Osteoblast (primary cell): ENCODE measurements at regions not wholly inside any gene's neighbourhood (a gene's known extent, or its start where the extent isn't known, plus 50 kb on each side); places are given as distances from the start of the nearest gene placed in this dataset.

Experiments used
- DNase-seq: peaks from one replicate; pipeline ENCODE4 v3.0.0; 2011; ENCODE audit warnings: low spot score, mixed read lengths; ENCODE audit not compliant: insufficient read length; ENCODE audit errors: missing footprints
- H2AFZ ChIP-seq: 2 replicates; pipeline ENCODE4 v1.6.0; 2011; ENCODE audit warnings: mild to moderate bottlenecking, low read length
- H3K27ac ChIP-seq: 2 replicates; pipeline ENCODE4 v1.5.1; 2011; ENCODE audit warnings: mild to moderate bottlenecking, low read depth, low read length, moderate library complexity
- H3K27me3 ChIP-seq: 2 replicates; pipeline ENCODE4 v1.6.0; 2012; ENCODE audit warnings: mild to moderate bottlenecking, control low read depth, inconsistent platforms, low read length, moderate library complexity; ENCODE audit not compliant: insufficient read depth
- H3K36me3 ChIP-seq: 2 replicates; pipeline ENCODE4 v1.5.1; 2011; ENCODE audit warnings: mild to moderate bottlenecking, low read length, control low read depth, moderate library complexity; ENCODE audit not compliant: insufficient read depth
- H3K4me1 ChIP-seq: 2 replicates; pipeline ENCODE4 v1.5.1; 2011; ENCODE audit warnings: mild to moderate bottlenecking, low read length, control low read depth, moderate library complexity; ENCODE audit not compliant: insufficient read depth
- H3K4me2 ChIP-seq: 2 replicates; pipeline ENCODE4 v1.6.0; 2011; ENCODE audit warnings: mild to moderate bottlenecking, low read length; ENCODE audit not compliant: insufficient read depth
- H3K4me3 ChIP-seq: fragments of 200-600 bp; sonication (generic); 3 replicates; pipeline ENCODE4 v1.5.1; 2012; ENCODE audit warnings: mild to moderate bottlenecking, low read length, inconsistent platforms; ENCODE audit not compliant: insufficient read depth
- H3K79me2 ChIP-seq: 2 replicates; pipeline ENCODE4 v1.6.0; 2012; ENCODE audit warnings: mild to moderate bottlenecking, low read length, control low read depth, inconsistent platforms; ENCODE audit not compliant: insufficient read depth
- H3K9me3 ChIP-seq: 2 replicates; pipeline ENCODE4 v1.5.1; 2011; ENCODE audit warnings: low read depth, low read length, control low read depth
- H4K20me1 ChIP-seq: 2 replicates; pipeline ENCODE4 v1.6.0; 2012; ENCODE audit warnings: mild to moderate bottlenecking, low read length, control low read depth; ENCODE audit not compliant: insufficient read depth
- CTCF ChIP-seq: IDR thresholded peaks from 2 replicates; pipeline ENCODE4 v1.5.1; 2011; ENCODE audit warnings: mild to moderate bottlenecking, low read depth, low read length, moderate library complexity; ENCODE audit errors: extremely low read depth

DNA sequence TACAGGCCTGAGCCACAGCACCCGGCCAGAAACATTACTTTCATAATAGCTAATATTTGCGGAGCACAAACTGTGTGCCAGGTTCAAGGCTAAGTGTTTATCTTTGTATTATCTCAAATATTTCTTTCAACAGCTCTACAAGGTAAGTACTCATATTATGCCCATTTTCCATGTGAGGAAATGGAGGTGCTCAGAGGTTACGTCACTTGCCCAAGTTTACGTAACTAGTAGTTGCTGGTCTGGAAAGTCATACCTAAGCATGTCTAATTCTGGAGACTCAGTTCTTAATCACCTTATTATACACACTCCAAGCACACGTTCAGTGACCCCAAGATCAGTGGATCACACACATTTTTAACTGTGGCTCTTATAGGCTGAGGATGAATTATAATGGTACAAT lies 177.5 kb downstream of the OXSM start:
- no peak overlapping the region for H3K27ac ChIP-seq
- H3K79me2 ChIP-seq, result no peaks in the 10 kb centered on the region
- no peaks in the 10 kb centered on the region for H4K20me1 ChIP-seq
- no peak for DNase-seq
- no peak overlapping the region for H3K4me3 ChIP-seq
- TF ChIP-seq CTCF, result no peak
- H3K4me2 ChIP-seq, result no peak overlapping the region
- no peaks in the 10 kb centered on the region for H3K4me1 ChIP-seq
- no peaks in the 10 kb centered on the region for H3K27me3 ChIP-seq
- no peaks in the 10 kb centered on the region for H3K9me3 ChIP-seq
- H2AFZ ChIP-seq, result no peak overlapping the region
- no peaks in the 10 kb centered on the region for H3K36me3 ChIP-seq

GRCh38 chr3:25971736-25972135 lies 181.8 kb downstream of the OXSM start:
- no peak overlapping the region for H3K27ac ChIP-seq
- no peaks in the 10 kb centered on the region for H3K4me1 ChIP-seq
- H3K27me3 ChIP-seq, result no peaks in the 10 kb centered on the region
- H4K20me1 ChIP-seq, result no peaks in the 10 kb centered on the region
- DNase-seq, result no peak
- no peaks in the 10 kb centered on the region for H3K79me2 ChIP-seq
- no peak for TF ChIP-seq CTCF
- H3K4me3 ChIP-seq, result no peak overlapping the region
- no peak overlapping the region for H2AFZ ChIP-seq
- no peak overlapping the region for H3K4me2 ChIP-seq
- H3K9me3 ChIP-seq, result peaks cover 2% of the 10 kb centered on the region
- H3K36me3 ChIP-seq, result no peaks in the 10 kb centered on the region

DNA sequence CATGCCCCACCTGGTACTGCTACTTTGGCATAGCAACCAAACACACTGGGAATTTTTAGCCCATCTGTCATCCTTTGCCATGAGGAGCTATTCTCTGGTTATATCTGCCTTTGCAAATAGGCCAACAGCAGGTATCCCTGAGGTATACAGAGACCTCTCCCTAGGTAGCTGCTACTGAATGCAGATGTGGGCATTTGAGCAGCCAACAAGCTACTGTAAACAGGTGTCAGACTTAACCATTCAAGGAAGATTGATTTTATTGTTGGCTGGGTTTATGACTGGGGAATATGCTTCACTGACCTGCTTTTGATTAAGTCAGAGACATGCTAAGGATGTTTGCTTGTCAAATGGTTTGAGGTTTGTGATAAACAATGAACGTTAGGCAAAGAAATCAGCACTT lies 183.2 kb downstream of the OXSM start:
- no peak overlapping the region for H3K4me2 ChIP-seq
- H4K20me1 ChIP-seq, result no peaks in the 10 kb centered on the region
- H3K36me3 ChIP-seq, result no peaks in the 10 kb centered on the region
- no peak for DNase-seq
- H3K4me3 ChIP-seq, result no peak overlapping the region
- no peaks in the 10 kb centered on the region for H3K27me3 ChIP-seq
- no peak overlapping the region for H3K27ac ChIP-seq
- H2AFZ ChIP-seq, result no peak overlapping the region
- no peak for TF ChIP-seq CTCF
- no peaks in the 10 kb centered on the region for H3K4me1 ChIP-seq
- H3K79me2 ChIP-seq, result no peaks in the 10 kb centered on the region
- peaks cover 2% of the 10 kb centered on the region for H3K9me3 ChIP-seq

DNA sequence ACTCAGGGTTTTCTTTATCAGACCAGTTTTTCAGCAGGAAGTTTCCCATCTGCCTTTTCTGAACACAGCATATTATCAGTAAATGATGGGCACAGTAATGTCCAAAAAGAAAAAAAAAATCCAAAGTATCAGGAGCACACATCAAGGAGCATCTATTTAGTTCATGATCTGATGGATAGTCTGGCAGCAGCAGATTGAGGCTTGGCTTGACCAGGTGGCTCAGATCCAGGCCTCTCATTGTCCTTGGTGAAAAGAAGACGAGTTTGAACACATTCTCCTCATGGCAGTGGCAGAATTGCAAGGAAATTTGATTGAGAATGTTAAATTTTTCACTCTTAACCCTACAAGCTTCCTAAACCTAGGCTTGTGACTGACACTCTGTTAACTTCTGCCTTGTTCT lies 192.9 kb downstream of the OXSM start:
- Histone ChIP-seq H3K27me3 (no peaks in the 10 kb centered on the region), H2AFZ (no peak overlapping the region), H3K27ac (no peak overlapping the region), H4K20me1 (no peaks in the 10 kb centered on the region), H3K9me3 (peaks cover 4% of the 10 kb centered on the region), H3K4me2 (no peak overlapping the region), H3K4me3 (no peak overlapping the region), H3K36me3 (no peaks in the 10 kb centered on the region), H3K4me1 (no peaks in the 10 kb centered on the region), H3K79me2 (no peaks in the 10 kb centered on the region)
- DNase-seq, result no peak
- TF ChIP-seq CTCF, result no peak
